ENCODE measurements at regions not wholly inside any gene's neighbourhood (a gene's known extent, or its start where the extent isn't known, plus 50 kb on each side); places are given as distances from the start of the nearest gene placed in this dataset.

- no peak for DNase-seq (ENCODE audit: low read depth in 2 of 2, low spot score in 1 of 2)
Observed at GRCh38 chr5:167008705-167009104, 1282.7 kb upstream of the WWC1 start.

DNA sequence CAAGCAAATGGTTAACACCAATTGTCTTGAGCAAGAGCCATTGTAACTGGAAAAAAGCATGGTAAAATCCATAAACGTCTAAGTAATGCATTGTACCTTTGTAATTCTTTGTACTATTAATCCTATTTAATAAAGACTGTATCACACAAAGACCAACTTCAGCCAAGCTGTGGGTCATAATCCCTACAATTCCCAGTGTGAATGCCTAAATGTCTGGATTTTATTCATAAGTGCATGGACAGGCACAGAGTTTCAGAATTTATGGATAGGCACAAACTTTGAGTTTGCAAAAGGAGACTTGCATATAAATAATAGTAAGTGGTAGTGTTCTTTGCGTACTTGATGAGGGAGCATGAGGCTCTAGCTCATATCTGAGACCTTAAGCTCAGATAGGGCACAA, 1280.2 kb upstream of the WWC1 start:
- no peak for DNase-seq (ENCODE audit: low read depth in 2 of 2, low spot score in 1 of 2)

DNA sequence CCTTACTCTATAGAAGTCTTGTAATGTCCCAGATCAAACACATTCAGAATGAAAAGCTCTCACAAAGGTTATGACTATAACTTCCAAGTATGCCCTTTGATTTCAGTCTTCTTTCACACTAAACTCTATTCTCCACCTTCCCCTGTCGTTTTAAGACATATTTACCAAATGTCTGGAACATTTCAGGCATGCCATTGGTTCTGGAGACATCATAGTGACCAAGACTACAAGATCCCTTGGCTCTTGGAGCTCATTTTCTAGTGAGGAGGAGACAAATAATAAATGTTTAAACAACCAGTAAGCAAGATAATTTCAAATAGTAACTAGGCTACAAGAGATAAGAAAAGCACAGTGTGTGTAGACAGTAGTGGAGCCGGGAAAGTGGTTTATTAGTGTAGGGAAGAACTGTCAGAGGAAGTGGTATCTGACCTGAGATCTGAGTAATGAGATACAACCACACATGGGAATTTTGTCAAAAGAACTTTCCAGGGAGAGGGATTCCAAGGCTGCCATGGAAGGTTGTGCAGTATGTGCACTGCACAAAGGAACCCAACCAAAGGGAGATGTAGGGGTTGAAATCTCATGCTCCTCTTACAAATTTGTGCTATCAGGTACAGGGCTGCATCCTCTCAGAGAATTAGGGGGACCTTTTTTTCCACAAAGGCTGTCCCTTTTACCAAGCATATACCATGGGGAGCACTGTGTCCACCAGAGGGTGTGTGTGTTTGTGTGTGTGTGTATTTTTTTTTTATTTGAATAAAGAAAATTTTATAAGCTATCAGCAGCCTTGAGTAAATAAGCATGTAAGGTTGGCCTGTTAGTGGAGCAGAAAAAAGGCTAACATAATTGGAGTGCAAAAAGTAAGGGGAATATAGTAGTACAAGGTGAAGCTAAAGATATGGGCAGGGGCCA, 1279.1 kb upstream of the WWC1 start:
- no peak for DNase-seq (ENCODE audit: low read depth in 2 of 2, low spot score in 1 of 2)

DNA sequence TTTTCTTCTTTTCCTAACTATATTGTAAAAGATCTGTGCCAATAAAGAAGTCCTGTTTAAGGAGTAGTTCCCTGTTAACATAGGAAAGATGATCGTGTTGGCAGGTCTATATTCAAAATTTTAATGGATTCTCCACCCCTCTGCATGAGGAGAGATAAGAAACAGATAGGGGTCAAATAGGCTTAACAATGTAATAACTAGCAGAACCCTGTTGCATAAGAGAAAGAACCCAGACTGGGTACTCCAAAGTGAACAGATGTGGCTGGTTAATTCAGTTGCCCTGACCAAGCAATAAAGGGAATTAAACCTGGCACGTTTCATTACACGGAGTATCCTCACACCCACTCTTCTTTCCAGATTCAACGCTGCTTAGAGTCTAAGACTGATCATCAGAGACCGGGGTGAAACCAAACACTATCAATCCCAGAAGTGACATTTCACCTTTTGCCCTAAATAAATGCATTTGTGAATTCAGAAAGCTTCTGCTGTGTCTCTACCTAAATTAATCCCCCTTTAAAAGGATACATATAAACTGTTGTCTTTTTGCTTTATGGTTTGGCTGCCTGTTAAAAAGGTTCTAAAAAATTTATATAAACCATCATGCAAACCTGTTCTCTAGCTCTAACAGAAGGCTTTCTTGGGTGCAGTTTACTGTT, 1276.9 kb upstream of the WWC1 start:
- DNase-seq (ENCODE audit: low read depth in 2 of 2, low spot score in 1 of 2), result no peak

DNA sequence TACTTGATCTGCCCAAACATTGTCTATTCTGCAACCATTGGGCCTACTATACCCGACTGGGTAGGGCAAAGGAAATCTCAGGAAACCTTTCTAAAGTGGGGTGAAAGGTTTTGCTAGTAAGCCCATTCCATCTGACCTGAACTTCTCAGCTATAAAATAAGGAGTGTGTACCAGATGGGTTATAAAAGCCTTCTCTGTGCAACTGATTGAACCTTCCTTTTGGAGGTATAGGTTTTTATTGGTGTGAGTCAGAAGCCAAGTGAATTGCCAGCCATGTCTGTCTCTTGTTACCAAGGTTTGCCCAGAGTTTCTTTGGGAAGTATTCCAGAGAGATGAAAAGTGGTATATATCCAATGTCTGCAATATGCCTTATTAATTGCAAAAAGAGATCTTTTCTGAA, 1271.0 kb upstream of the WWC1 start:
- no peak for DNase-seq (ENCODE audit: low read depth in 2 of 2, low spot score in 1 of 2)

- no peak for DNase-seq (ENCODE audit: low read depth in 2 of 2, low spot score in 1 of 2)
Observed at GRCh38 chr5:167029488-167029887, 1262.0 kb upstream of the WWC1 start.

- no peak for DNase-seq (ENCODE audit: low read depth in 2 of 2, low spot score in 1 of 2)
Observed at GRCh38 chr5:167030500-167031120, 1260.8 kb upstream of the WWC1 start.

DNA sequence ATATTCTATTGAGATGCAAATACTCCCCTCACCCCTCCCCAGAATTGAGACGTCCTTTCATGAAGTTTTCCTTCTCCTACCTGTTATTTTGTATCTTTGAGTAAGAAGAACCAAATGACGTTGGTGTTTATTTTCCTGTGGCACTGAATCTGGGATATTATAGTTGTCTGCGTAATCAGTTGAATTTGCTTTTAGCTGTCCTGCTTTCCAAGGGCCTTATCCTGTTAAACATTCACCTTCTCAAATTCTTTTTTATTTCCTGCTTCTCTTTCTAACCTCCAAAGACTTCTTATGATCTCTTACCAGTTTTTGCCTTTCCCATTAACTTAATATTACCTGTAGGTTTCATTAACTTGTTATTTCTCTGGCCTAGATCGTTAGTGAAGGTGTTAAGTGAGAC, 1254.9 kb upstream of the WWC1 start:
- DNase-seq (ENCODE audit: low read depth in 2 of 2, low spot score in 1 of 2), result no peak

DNA sequence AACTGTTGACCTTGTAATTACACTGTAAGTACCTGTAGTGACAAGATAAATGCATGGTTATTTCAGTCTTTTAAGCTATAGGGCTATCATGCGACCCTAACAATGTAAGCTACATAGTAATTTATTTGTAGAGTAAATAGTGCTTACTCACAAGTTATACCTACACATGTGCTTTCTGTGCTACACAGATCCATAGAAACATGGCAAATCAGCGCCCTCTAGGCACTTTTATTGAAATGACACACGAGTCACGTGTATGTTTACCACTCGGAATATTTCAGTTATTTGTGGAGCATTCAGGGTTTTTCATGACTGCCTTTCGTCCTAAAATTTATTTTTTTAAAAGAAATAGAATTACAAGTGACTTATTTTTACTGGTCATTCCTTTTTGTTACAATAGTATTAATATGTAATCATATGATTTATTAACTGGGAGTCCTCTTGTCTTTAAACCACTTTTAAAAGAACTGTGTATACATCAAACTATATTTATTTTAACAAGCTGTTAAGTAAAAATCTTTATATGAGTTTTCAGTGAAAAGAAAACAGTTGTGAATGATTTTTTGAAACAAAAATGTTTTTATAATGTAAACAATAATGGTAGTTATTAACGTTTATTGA, 1242.3 kb upstream of the WWC1 start:
- no peak for DNase-seq (ENCODE audit: low read depth in 2 of 2, low spot score in 1 of 2)

GRCh38 chr5:167049771-167050567, 1241.5 kb upstream of the WWC1 start:
- no peak for DNase-seq (ENCODE audit: low read depth in 2 of 2, low spot score in 1 of 2)

- DNase-seq (ENCODE audit: low read depth in 2 of 2, low spot score in 1 of 2), result no peak
Observed at GRCh38 chr5:167050568-167051401, 1240.7 kb upstream of the WWC1 start.

DNA sequence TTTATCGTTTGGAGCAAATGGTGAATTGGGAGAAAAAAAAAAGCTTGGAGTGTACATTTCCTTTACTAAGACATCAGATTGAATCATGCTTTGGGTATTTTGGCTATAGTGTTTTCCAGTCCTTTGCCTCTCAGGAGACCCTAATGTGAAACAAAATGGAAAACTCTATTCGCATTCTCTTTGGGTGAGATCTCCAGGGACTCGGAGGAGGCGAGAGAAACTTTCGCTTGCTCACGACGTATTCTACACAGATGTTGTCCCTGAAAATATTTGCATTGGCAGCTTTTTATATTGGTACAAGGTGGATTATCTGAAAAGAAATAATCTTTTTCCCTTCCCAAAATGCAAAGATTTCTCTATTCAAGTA, 1240.1 kb upstream of the WWC1 start:
- no peak for DNase-seq (ENCODE audit: low read depth in 2 of 2, low spot score in 1 of 2)

GRCh38 chr5:167052791-167053190, 1238.7 kb upstream of the WWC1 start:
- DNase-seq (ENCODE audit: low read depth in 2 of 2, low spot score in 1 of 2), result no peak

DNA sequence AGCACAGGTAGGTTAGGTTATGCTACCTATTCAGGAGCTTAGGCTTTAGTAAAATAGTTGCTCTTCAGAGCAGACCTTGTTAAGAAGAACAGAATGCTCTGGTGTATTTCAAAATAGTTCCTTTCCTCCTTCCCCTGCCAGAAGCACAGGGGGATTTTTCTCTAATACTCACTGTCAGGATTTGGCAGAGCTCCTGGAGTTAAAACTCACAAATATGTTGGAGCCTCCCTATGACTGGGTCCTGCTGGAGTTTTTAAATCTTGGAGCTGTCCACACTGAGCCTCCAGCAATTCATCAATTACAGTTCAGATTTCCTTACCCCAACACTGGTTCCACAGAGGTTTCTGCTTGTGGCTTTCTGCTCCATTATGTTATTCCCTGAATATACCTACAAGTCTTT, 1233.8 kb upstream of the WWC1 start:
- DNase-seq (ENCODE audit: low read depth in 2 of 2, low spot score in 1 of 2), result no peak

GRCh38 chr5:167061695-167062094, 1229.8 kb upstream of the WWC1 start:
- DNase-seq (ENCODE audit: low read depth in 2 of 2, low spot score in 1 of 2), result no peak

DNA sequence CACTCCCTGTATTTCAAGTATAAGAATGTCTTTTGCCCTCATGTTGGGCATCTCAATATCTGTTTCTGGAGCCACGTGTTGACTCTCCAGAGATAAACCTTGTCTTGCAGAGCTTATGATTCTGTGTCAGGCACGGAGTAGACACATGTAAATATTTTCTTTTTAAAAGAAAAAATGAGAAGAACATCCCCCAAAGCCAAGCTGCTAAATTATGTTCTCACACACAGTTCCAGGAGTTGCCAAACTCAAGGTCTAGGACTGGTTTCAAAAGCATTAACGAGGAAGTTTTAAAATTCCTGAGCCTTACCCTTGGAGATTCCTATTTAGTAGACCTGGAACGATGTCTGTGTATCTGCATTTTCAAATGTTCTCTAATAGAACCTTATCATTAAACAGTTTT, 1228.3 kb upstream of the WWC1 start:
- DNase-seq (ENCODE audit: low read depth in 2 of 2, low spot score in 1 of 2), result no peak

- no peak for DNase-seq (ENCODE audit: low read depth in 2 of 2, low spot score in 1 of 2)
Observed at GRCh38 chr5:167063788-167064187, 1227.7 kb upstream of the WWC1 start.

DNA sequence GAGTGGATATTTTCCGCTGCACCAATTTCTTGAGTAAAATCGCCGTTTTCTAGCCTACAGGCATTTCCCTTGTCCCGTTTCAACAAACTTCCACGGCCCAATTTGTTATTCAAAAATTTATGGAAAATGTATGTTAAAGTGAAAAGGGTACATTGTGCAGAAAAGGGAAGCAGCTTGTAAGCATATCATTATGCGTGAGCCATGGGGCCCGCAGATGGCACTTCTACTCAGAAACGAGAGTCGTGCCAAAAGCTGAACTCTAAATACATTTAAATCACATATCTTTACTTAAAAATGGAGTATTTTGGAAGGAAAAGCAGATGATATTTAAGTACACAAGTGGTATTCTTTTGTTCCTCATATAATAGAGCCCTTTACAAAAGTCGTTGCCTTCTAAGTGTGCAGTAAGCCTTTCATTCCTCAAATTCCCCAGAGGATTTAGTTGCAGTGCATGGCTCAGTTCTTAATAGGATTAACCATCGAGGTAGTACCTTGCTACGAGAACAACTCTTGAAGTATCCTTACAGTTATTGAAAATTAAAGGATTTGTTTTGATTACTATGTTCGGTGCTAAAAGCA, 1227.2 kb upstream of the WWC1 start:
- DNase-seq (ENCODE audit: low read depth in 2 of 2, low spot score in 1 of 2), result no peak

- no peak for DNase-seq (ENCODE audit: low read depth in 2 of 2, low spot score in 1 of 2)
Observed at GRCh38 chr5:167065794-167066193, 1225.7 kb upstream of the WWC1 start.

All from stimulated activated CD8-positive, alpha-beta memory T cell treated with anti-CD3 and anti-CD28 coated beads, Interleukin-4, amount 100 ng/mL, for 1 hour (primary cell).